ENCODE measurements at regions not wholly inside any gene's neighbourhood (a gene's known extent, or its start where the extent isn't known, plus 50 kb on each side); places are given as distances from the start of the nearest gene placed in this dataset.
A peak's percentile ranks its signal among the peaks of the same experiment; 100 is the strongest.
"Not testable (repeated sequence)": the region's sequence is repeated elsewhere in the genome, so short reads cannot be mapped to it uniquely, and the experiment has no call there.

- Histone ChIP-seq H3K9me3 (no peaks in the 10 kb centered on the region), H3K4me1 (no peaks in the 10 kb centered on the region), H3K27ac (no peak overlapping the region), H3K36me3 (no peaks in the 10 kb centered on the region), H3K27me3 (peaks cover 0 to 11% of the 10 kb centered on the region in 2 donors), H3K4me3 (no peak overlapping the region)
- DNase-seq (ENCODE audit: low spot score in 2 of 2) = no peak
- TF ChIP-seq EP300 (IDR thresholded peaks at IDR 0.05) (no peak), POLR2A (IDR thresholded peaks at IDR 0.05) (no peak), CTCF (IDR thresholded peaks at IDR 0.05) (no peak)
- whole genome bisulfite sequencing, 2 donors = 74 to 78% methylated on average over 3 of the region's 3 CpGs
Measured at GRCh38 chrX:112931900-112932299, 91.3 kb upstream of the AMOT start.

GRCh38 chrX:112931478-112931877 lies 90.8 kb upstream of the AMOT start:
- Histone ChIP-seq H3K9me3 (no peaks in the 10 kb centered on the region), H3K27me3 (peaks cover 0 to 11% of the 10 kb centered on the region in 2 donors), H3K27ac (no peak overlapping the region), H3K36me3 (no peaks in the 10 kb centered on the region), H3K4me1 (no peaks in the 10 kb centered on the region), H3K4me3 (no peak overlapping the region)
- no peak for DNase-seq (ENCODE audit: low spot score in 2 of 2)
- no peak for TF ChIP-seq EP300 (IDR thresholded peaks at IDR 0.05)
- TF ChIP-seq POLR2A (IDR thresholded peaks at IDR 0.05) = no peak
- no peak for TF ChIP-seq CTCF (IDR thresholded peaks at IDR 0.05)
- WGBS, 2 donors = 42 to 62% methylated on average over 3 of the region's 3 CpGs

GRCh38 chrX:112923381-112923780 lies 82.8 kb upstream of the AMOT start:
- H3K36me3 ChIP-seq; DNase-seq (ENCODE audit: low spot score in 2 of 2); H3K4me3 ChIP-seq; H3K9me3 ChIP-seq; H3K27me3 ChIP-seq; H3K27ac ChIP-seq; H3K4me1 ChIP-seq: not testable (repeated sequence)
- WGBS, 2 donors = 86% methylated on average over 1 of the region's 1 CpG; no CpG with 5 or more reads in 1 of the 2 donors

- H3K36me3 ChIP-seq = no peaks in the 10 kb centered on the region
- no peaks in the 10 kb centered on the region for H3K27me3 ChIP-seq
- no peak overlapping the region for H3K27ac ChIP-seq
- DNase-seq (ENCODE audit: low spot score in 2 of 2) = no peak
- H3K4me1 ChIP-seq = no peaks in the 10 kb centered on the region
- no peak for TF ChIP-seq POLR2A (IDR thresholded peaks at IDR 0.05)
- peak in 1 of 5 experiments; percentile 18 for TF ChIP-seq CTCF (IDR thresholded peaks at IDR 0.05)
- no peaks in the 10 kb centered on the region for H3K9me3 ChIP-seq
- H3K4me3 ChIP-seq = no peak overlapping the region
Measured at GRCh38 chrX:112913807-112914206, 73.2 kb upstream of the AMOT start.

DNA sequence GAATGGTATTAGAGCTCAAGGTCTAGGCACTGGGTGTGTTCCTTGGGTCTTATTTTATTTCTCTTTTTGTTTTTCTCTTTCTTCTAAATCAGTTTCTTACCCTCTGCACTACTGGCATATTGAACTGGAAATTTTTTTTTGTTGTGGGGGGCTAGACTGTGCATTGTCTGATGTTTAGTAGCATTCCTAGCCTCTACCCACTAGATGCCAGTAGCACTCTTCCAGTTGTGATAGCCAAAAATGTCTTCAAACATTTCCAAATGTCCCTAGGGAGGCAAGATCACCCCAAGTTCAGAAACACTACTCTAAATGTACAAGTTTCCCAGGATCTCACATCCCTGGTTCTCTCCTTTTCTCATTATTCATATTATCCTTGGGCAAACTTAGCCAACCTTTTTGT lies 69.8 kb upstream of the AMOT start:
- no peaks in the 10 kb centered on the region for H3K9me3 ChIP-seq
- H3K27me3 ChIP-seq = no peaks in the 10 kb centered on the region
- H3K4me1 ChIP-seq = no peaks in the 10 kb centered on the region
- no peak overlapping the region for H3K27ac ChIP-seq
- H3K4me3 ChIP-seq = no peak overlapping the region
- H3K36me3 ChIP-seq = no peaks in the 10 kb centered on the region
- no peak for DNase-seq (ENCODE audit: low spot score in 2 of 2)
- TF ChIP-seq POLR2A (IDR thresholded peaks at IDR 0.05) (no peak), CTCF (IDR thresholded peaks at IDR 0.05) (no peak), EP300 (IDR thresholded peaks at IDR 0.05) (no peak)

All from tibial nerve (tissue), 4 donors.